ENCODE measurements at regions not wholly inside any gene's neighbourhood (a gene's known extent, or its start where the extent isn't known, plus 50 kb on each side); places are given as distances from the start of the nearest gene placed in this dataset.
A peak's percentile ranks its signal among the peaks of the same experiment; 100 is the strongest.
"Not testable (repeated sequence)": the region's sequence is repeated elsewhere in the genome, so short reads cannot be mapped to it uniquely, and the experiment has no call there.

DNA sequence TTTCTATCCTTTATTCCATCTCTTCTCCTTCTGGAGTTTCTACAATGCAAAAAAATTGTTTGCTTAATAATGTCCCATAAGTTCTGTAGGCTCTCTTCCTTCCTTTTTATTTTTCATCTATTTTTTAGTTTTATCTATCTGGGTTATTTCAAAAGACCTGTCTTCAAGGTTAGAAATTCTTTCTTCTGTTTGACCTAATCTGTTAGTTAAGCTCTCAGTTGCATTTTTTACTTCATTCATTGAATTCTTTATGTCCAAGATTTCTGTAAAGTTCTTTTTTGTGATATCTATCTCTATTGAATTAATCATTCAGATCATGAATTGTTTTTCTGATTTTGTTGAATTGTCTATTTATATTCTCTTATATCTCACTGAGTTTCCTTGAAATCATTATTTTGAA, 145.9 kb upstream of the TLE4 start:
- no peak for DNase-seq

DNA sequence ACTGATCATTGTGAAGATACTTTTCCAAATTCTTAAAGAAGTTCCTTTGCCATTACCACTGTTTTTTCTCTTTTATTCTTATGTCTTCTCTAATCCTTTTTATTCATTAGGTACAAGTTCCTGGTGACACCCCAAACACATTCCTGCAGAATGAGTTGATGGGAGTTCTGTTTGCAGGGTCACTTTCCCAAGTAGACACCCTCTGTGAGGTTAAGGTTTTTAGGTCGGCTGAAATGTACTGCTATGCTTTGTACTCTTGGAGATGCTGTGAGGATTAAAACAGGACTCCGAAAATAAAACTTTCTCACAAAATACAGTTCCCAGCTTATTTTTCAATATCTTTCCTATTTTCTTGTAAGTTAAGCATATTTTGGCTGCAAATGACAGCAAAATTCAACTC, 143.3 kb upstream of the TLE4 start:
- no peak for DNase-seq

DNA sequence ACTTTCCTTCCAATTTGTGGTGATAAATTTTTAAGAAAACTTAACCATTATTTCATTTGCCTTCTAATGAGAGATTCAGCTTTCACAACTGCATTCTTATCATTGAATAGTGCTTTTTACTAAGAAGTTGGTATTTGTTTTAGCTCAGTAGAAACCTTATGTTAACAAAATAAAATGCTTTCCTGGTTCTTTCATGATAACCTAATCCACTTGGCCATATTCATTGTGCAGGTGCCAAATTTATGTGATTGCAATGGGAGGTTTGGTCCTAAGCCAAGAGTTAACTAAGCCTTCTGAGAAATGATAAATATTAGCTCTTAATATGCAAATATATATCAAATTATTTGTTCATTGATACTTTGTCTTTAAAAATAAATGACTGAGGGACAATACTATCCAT, 141.1 kb upstream of the TLE4 start:
- DNase-seq = no peak

DNA sequence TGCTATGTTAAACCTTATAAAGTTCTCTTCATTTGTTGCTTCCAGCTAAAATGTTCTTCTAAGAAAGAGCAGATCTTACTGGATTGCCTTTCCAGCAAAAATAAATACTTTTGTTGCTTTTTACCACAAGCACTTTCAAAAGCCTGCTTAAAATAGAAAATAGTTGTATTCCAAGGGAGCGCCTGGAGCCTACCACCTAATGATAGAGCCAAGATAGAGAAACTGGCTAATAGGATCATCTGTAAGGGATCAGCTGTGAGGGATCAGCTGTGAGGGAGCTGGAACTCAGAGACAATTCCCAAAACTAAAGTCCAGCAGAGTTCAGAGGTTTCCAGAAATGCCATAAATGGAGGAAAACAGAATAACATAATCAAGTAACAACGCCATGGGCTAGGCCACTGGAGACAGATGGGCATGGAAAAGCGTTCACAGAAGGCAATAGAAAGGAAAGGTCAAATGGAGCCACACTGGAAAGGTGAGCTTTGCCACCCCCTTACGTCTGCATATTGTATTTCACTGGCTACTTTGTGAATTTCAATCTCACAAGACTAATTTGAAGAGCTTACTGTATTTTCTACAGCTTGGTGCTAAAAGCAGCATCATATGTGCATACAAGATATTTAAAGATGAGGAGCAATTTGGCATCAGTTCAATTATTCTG, 140.6 kb upstream of the TLE4 start:
- DNase-seq = no peak

DNA sequence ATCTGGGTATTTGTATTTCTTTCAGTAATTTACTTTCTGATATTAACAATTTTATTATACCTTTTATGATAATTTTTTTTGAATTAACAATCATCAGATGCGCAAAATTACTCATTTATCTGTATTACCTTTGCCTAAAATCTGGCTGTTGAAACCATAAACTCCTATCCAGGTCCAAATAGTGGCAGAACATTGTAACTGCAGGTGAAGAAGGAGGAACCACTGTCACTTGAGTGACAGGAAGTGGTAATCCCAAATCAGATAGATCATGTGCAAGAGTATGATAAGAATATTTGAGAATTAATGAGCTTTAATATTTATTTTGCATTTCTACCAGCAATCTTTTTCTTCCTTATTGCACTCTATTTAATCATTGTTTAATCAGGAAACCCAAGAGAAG, 139.3 kb upstream of the TLE4 start:
- DNase-seq = no peak

DNA sequence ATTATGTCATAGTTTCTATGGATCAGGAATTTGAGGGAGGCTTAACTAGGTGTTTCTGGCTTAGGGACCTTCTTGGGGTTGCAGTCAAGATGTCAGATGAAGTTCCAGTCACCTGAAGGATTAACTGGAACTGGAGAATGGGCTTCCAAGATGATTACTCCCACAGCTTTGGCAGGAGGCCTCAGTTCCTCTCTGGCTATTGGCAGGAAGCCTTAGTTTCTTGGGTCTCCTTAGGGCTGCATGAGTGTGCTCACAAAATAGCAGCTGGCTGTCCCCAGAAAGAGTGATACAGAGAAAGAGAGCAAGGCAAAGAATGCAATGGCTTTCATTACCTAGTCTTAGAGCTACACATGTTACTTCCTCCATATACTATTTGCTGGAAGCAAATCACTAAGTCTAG, 138.1 kb upstream of the TLE4 start:
- DNase-seq = no peak

DNA sequence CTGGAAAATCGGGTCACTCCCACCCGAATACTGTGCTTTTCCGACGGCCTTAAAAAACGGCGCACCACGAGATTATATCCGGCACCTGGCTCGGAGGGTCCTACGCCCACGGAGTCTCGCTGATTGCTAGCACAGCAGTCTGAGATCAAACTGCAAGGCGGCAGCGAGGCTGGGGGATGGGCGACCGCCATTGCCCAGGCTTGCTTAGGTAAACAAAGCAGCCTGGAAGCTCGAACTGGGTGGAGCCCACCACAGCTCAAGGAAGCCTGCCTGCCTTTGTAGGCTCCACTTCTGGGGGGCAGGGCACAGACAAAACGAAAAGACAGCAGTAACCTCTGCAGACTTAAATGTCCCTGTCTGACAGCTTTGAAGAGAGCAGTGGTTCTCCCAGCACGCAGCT, 132.5 kb upstream of the TLE4 start:
- DNase-seq = not testable (repeated sequence)

DNA sequence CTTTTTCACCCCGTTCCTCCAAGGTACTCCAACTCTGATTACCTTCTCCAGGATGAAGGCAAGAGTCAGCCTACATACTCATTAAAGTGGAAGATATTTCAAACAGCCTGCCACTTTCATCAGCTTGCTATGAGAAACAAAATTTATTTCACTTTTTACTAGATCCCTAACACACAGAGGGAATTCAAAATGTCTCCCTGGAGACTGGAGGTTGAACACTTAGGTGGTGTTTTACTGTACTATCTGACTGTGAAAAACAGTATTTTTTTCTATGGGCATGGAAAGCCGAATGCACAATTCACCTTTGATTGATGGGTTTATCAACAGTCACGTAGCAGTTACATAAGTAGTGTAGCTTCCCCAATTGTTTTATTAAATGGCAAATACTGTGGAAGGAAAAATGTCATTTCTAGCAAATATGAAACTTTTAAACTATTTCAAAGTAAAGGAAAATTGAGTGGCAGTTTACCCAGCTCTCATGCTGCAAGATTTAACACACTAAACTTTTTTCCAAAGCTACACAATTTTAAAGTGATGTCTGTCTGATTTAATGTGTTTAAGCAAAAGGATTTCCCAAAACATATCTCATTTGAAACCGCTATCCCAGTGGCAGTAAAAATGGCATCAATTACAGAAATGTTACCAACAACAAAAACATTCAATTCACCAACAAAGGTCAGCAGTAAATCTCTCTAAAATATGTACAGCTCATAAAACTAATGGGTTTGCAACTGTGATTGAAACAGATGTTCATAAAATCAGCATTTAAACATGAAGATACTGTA, 125.0 kb upstream of the TLE4 start:
- no peak for DNase-seq

DNA sequence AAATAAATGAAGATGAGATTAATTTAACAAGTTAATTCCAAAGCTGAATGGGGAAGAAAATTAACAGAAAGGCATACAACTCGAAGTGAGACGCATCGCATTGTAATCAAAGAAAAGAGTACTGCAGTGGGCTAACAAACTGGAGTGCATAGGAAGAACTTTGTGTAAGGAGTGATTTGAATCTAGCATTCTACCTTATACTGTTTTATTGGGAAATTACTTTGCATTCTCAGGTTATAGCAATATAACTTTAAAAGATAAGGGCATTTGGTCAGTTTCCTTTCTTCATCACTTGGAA, 124.5 kb upstream of the TLE4 start:
- no peak for DNase-seq

DNA sequence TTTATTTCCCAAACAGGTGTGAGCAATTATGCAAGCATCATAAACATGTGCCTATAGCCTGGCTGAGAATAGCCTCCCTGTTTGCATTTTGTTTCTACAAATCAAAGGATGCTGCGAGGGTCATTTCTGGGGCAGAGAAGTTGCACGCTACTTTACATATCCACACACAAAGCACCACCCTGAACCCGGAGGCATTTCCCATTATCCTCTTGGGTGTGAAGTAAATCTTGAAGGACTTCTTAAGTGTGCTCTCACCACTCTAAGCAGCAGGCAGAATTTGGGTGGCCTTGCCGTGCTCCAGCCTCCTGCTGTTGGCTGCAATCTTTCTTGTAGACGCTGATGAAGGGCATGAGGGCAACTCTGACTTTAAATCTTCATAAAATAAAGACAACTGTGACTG, 124.0 kb upstream of the TLE4 start:
- DNase-seq = no peak

DNA sequence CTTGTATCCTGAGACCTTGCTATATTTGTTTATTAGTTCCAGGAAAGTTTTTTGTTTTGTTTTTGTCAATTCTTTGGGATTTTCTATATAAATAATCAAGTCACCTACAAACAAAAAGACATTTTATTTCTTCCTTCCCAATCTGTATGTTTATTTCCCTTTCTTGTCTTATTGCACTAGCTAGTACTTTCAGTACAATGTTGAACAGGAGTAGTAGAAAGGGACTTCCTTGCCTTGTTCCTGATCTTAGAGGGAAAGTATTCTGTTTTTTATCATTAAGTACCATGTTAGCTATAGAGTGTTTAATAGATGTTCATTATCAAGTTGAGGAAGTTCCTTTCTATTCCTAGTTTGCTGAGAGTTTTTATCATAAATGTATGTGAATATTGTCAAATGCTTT, 119.5 kb upstream of the TLE4 start:
- no peak for DNase-seq

DNA sequence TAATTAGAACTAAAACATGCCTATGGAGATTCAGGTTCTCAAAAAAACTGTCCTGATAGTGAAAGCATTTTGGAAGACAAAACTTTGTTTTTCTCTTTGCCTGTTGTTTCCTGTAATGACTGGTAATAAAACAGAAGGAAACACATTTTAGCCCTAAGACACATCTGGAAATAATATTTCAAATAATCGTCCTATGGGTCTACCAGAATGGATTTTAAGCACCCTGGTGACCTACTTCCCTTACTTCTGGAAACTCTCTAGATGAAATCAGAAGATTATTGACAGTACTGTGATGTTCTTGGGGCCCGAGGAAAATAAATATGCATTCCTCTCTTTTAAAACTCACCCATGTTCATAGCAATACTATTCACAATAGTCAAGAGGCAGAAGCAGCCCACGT, 110.1 kb upstream of the TLE4 start:
- DNase-seq = no peak

DNA sequence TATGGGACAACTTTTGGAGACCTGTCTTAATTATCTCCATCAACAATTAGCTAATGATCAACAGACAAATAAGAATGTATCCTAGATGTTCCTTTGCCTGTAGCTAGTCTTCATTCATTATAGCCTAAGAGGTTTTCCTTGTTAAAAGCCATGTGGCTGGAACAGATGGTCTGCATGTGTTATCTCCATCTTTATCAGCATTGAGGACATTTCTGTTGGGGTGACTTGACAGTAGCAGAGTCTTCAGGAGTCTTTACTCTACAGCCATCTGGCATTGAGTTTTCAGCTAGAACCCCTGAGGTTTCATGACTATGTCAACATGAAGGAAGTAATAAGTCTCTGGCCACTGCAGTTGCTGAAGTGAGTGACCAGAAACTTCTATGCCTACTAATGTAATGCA, 106.6 kb upstream of the TLE4 start:
- DNase-seq = no peak

DNA sequence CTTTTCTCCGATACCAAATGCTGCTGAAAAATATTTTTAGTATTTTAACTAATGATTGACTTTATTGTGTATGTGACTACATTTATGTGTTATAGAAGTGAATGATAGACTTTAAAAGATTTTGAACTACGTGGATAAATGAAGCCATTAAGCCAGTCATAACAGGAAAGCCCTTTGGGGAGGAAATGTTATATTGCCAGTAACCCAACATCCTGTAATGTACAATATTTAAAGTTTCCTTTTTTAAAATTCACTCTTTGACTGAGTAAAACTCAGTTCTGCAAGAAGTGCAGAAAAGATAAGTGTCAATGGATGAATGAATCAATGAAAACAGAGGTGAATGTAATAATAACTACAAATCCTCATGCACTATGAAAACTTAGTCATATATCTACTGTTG, 102.6 kb upstream of the TLE4 start:
- no peak for DNase-seq

DNA sequence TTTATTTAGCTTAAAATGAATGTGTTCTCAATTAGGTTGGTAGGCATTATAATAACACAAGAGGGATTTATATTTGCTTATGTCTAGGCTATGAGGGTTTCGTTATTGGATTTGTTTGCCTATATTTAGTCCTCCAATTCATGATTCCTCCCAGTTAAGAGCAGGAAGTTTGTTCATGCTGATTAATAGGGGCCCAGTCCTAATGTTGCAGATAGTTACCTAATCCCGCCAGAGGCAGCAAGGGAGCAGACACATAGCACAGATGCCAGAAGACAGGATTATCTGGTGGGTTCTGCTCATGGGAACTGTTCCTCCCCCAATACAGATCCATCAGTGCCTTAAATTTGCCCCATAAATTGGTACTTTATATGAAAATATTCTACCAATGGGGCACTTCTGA, 100.8 kb upstream of the TLE4 start:
- no peak for DNase-seq

DNA sequence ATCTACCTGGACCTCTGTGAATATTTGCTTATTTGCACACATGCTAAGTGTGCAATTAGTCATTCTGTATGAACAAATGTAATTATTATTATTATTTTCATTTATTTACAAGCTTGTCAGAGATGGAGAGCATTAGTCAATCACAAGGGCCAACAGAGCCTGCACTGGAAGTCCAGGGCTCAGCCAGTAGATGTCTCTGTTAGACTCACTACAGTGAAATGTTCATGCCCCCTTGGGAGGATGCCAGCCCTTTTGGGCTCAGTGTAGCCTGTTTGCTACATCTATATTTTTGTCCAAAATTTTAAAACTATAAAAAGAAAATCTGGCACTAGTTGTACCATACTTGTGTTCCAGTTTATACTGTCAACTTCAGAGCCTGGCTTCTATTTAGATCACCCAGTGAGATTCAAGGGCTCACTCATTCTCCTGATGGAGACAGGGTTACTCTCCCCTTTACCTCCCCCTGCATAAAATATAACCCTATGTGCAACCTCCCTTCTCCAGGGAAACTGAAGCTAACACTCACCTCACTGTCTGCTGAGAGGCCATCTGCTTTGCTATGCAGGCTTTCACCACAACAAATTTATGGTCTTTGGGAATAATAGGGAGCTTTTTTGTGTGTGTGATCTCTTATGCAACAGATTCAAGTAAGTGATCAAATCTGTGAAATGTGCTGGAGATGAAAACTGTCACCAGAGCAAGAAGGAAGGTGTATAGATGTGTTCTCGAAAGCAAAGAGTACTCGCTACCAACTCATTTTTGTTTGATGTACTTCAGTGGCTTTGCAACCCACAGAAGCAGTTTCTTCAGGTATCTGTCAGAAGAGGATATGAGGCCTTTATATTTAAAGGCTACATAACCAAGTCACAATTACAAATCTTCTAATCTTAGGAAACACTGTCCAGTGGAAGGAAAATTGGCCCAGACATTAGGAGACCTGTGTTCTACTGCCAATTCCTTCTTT, 99.9 kb upstream of the TLE4 start:
- no peak for DNase-seq

DNA sequence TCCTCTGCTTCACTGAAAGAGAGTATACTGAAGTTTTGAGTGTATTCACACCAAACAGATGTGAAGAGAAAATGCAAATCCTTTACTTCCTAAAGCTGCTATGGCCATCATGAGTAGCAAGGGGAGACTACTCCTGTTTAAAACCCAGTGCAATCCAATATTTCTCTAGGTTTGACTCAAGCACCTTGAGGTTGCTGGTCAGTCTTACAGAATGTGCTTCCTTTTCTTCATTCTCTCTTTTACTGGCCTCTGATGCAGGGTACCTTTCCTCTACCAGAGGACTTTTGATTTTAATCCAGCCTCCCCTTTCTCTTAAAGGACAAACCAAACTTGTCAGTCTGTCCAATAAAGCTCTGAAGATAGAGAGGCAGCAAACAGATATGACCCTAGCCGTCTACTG, 98.1 kb upstream of the TLE4 start:
- no peak for DNase-seq

DNA sequence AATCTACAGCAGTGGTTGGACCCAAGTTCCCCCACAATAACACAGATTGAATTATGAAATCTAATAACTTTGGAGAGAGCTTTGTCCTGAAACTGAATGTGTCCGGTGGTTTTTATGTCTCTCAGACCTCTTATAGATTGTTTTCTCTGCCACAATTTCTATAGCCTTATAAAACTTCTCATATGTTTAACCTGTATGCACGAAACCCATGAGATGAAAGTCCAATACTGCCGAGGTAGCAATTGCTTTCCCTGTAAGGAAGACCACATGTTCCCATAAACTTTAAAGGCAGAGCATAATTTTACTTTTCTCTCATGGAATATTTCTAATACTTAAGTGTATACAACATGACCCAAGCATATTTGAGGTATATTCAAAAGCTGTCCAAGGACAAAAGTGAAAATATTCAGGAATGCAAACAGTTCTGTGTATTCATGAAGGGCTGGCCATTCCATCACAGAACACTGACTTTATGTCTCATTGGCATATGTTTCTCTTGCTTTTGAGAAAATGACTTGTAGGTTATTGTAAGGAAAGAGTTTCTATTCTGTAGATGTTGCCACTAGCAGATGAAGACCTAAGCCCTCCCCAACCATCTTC, 94.4 kb upstream of the TLE4 start:
- DNase-seq = no peak

DNA sequence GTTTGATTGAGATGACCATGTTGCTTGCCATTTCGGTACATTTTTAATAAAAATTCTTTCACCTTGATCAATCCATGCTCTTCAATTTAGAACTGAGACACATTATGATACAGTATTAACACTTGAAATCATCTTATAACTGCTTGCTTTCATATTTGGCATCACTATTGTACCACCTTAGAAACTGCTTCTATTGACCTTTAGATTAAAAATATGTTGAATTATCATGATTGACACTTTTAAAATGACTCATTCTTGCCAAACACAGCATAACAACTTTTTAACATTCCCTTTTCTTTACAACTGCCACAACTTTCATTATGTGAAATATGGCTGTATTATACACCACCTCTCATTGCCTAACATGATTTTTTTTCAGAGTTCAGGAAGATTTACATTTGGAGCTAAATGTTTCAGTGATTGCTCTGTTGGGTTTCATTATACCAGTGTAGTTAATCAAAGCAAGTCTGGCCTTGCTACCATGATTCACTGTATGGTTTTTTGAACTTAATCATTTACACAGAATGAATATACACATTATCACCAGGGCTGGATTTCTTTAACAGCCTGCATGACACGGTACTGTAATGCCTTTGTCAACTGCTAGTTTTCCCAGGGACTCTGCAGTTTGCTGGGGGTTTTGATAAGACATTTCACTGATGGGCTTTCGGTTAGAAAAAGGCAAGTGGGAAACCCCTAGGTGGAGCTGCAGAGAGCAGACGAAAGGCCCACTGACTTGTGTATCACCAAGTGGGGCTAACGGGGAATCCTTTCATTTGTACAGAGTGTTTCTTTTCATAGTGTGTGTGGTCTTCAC, 93.6 kb upstream of the TLE4 start:
- DNase-seq = peak; percentile 13

DNA sequence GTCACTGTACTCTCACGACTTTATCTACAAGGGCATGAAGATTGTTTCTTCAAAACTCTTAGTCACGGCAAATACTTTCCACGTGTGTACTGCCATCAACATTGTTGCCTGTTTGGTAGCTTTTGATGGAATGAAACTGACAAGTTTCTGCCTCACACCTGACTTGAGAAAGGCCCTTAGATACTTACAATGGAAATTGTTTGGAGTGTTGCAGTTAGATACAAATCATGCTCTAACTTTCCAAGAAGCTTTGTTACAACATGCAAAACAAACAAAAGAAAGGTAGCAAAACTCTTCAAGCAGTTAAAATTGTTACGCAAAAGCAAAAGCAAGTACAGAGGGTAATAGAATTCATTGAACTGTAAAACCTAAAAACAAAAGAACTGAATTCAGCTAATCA, 91.1 kb upstream of the TLE4 start:
- no peak for DNase-seq

DNA sequence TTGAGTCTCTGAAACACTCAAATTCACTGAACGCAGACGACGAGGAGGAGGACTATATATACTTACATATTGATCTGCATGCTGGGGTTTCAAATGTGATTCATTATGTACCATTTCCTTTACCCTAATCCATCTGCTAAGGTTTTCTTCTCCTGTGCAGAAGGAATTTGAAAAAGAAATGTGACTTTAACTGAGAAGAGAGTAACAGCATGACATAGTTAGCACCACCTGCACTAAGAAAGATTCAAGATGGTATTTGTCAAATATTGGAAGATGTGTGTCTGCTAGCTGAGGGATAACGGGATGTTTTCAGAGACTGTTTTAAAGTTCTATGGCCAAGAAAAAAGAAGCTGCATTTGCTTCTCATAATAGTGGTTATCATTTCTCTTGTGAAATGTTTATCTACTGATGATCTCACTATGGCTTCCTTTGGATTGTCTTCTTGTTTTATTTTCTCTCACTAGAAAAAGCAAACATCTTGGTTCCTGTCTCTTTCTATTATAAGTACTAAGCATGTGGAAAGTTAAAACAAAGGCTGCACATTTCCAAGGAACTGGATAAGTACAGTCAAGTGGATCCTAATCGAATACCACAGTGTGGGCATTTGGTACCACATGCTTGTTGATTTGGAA, 89.8 kb upstream of the TLE4 start:
- DNase-seq = no peak

DNA sequence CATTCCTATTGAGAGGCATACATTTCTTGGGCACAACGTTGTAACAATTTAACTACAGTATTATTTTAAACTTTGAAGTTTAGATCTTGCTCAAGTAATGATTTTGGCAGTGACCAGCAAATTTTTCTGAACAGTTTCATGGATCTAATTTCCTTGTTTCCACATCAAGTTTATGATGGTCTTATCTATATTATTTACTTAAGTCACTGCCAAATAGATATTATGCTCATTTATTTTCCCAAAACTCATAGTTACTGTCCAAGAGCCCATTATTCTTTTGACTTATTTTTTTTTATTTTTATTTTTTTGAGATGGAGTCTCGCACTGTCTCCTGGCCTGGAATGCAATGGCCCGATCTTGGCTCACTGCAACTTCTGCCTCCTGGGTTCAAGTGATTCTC, 86.5 kb upstream of the TLE4 start:
- DNase-seq = no peak

Measured in stimulated activated CD4-positive, alpha-beta T cell treated with anti-CD3 and anti-CD28 coated beads, Interleukin-1b, Interleukin-23, amount 100 ng/mL, for 48 hours (primary cell).